EH (cell line): ENCODE measurements at regions not wholly inside any gene's neighbourhood (a gene's known extent, or its start where the extent isn't known, plus 50 kb on each side); places are given as distances from the start of the nearest gene placed in this dataset.
A peak's percentile ranks its signal among the peaks of the same experiment; 100 is the strongest.
"Not testable (repeated sequence)": the region's sequence is repeated elsewhere in the genome, so short reads cannot be mapped to it uniquely, and the experiment has no call there.

Source experiments
- DNase-seq: peaks from one replicate; pipeline ENCODE4 v3.0.0-alpha.2; 2015; ENCODE audit warnings: low read depth

GRCh38 chr3:86887876-86888275 is 103.1 kb downstream of the VGLL3 start:
- DNase-seq: peak; percentile 25

GRCh38 chr3:86880066-86880465 is 110.9 kb downstream of the VGLL3 start:
- DNase-seq: peak; percentile 3

GRCh38 chr3:86876504-86877181 is 114.3 kb downstream of the VGLL3 start:
- DNase-seq: not testable (repeated sequence)

- DNase-seq: not testable (repeated sequence)
Measured at GRCh38 chr3:86874790-86875189, 116.2 kb downstream of the VGLL3 start.

- no peak for DNase-seq
Measured at GRCh38 chr3:86869566-86869965, 121.4 kb downstream of the VGLL3 start.

- peak; percentile 72 for DNase-seq
Measured at GRCh38 chr3:86867982-86868381, 123.0 kb downstream of the VGLL3 start.

GRCh38 chr3:86865506-86865905 is 125.4 kb downstream of the VGLL3 start:
- peak; percentile 83 for DNase-seq

GRCh38 chr3:86856711-86857110 is 134.2 kb downstream of the VGLL3 start:
- DNase-seq: no peak

- no peak for DNase-seq
Measured at GRCh38 chr3:86849991-86850390, 141.0 kb downstream of the VGLL3 start.

- no peak for DNase-seq
Measured at GRCh38 chr3:86845726-86846125, 145.2 kb downstream of the VGLL3 start.

GRCh38 chr3:86838927-86839326 is 152.0 kb downstream of the VGLL3 start:
- DNase-seq: no peak

GRCh38 chr3:86837871-86838270 is 153.1 kb downstream of the VGLL3 start:
- DNase-seq: peak; percentile 12

GRCh38 chr3:86830566-86830965 is 160.4 kb downstream of the VGLL3 start:
- peak; percentile 86 for DNase-seq

- no peak for DNase-seq
Measured at GRCh38 chr3:86828751-86829150, 162.2 kb downstream of the VGLL3 start.

- not testable (repeated sequence) for DNase-seq
Measured at GRCh38 chr3:86827582-86827981, 163.4 kb downstream of the VGLL3 start.

GRCh38 chr3:86826292-86826691 is 164.7 kb downstream of the VGLL3 start:
- DNase-seq: no peak

GRCh38 chr3:86815880-86816279 is 175.1 kb downstream of the VGLL3 start:
- DNase-seq: peak; percentile 76

GRCh38 chr3:86814918-86815655 is 175.9 kb downstream of the VGLL3 start:
- DNase-seq: peak; percentile 86

GRCh38 chr3:86814321-86814720 is 176.6 kb downstream of the VGLL3 start:
- DNase-seq: peak; percentile 33

GRCh38 chr3:86801921-86802320 is 189.0 kb downstream of the VGLL3 start:
- DNase-seq: peak; percentile 74

- DNase-seq: peak; percentile 24
Measured at GRCh38 chr3:86801066-86801465, 189.9 kb downstream of the VGLL3 start.

- DNase-seq: peak; percentile 64
Measured at GRCh38 chr3:86800116-86800515, 190.8 kb downstream of the VGLL3 start.

GRCh38 chr3:86797946-86798345 is 193.0 kb downstream of the VGLL3 start:
- DNase-seq: no peak
